ENCODE measurements at regions not wholly inside any gene's neighbourhood (a gene's known extent, or its start where the extent isn't known, plus 50 kb on each side); places are given as distances from the start of the nearest gene placed in this dataset.

- H3F3A ChIP-seq (ENCODE audit: insufficient read depth, low read depth) = no peaks in the 10 kb centered on the region
- H3K79me2 ChIP-seq (ENCODE audit: low read depth) = no peaks in the 10 kb centered on the region
- H3K4me1 ChIP-seq (replicated peaks; ENCODE audit: insufficient read depth) = no peaks in the 10 kb centered on the region
- intact Hi-C loops (cut with micrococcal nuclease; ENCODE audit: unreplicated experiment) = no loop called here
- no peak for DNase-seq
- no peak overlapping the region for H3K27ac ChIP-seq
- H3K4me2 ChIP-seq = no peak overlapping the region
- no peaks in the 10 kb centered on the region for H3K9me3 ChIP-seq (ENCODE audit: insufficient read depth, low read depth)
- no peak overlapping the region for H2AFZ ChIP-seq
- ChIA-PET POLR2A (ENCODE audit: unreplicated experiment) (no interaction called here), CTCF (no interaction called here)
- H4K20me1 ChIP-seq (ENCODE audit: insufficient read depth) = no peaks in the 10 kb centered on the region
- no TSS peak for BruUV-seq (replicated peaks)
- no peaks in the 10 kb centered on the region for H3K9me2 ChIP-seq (ENCODE audit: insufficient read depth)
- no peaks in the 10 kb centered on the region for H3K27me3 ChIP-seq (ENCODE audit: insufficient read depth, low read depth)
- H3K4me3 ChIP-seq = no peak overlapping the region
- TF ChIP-seq CTCF (conservative IDR thresholded peaks at IDR 0.05) (no peak), EZH2 (IDR thresholded peaks at IDR 0.05; ENCODE audit: low read depth) (no peak)
- H3K36me3 ChIP-seq (ENCODE audit: low read depth) = no peaks in the 10 kb centered on the region
Measured at GRCh38 chr4:156006192-156006591, 52.5 kb upstream of the CTSO start.
